ENCODE measurements at regions not wholly inside any gene's neighbourhood (a gene's known extent, or its start where the extent isn't known, plus 50 kb on each side); places are given as distances from the start of the nearest gene placed in this dataset.

DNA sequence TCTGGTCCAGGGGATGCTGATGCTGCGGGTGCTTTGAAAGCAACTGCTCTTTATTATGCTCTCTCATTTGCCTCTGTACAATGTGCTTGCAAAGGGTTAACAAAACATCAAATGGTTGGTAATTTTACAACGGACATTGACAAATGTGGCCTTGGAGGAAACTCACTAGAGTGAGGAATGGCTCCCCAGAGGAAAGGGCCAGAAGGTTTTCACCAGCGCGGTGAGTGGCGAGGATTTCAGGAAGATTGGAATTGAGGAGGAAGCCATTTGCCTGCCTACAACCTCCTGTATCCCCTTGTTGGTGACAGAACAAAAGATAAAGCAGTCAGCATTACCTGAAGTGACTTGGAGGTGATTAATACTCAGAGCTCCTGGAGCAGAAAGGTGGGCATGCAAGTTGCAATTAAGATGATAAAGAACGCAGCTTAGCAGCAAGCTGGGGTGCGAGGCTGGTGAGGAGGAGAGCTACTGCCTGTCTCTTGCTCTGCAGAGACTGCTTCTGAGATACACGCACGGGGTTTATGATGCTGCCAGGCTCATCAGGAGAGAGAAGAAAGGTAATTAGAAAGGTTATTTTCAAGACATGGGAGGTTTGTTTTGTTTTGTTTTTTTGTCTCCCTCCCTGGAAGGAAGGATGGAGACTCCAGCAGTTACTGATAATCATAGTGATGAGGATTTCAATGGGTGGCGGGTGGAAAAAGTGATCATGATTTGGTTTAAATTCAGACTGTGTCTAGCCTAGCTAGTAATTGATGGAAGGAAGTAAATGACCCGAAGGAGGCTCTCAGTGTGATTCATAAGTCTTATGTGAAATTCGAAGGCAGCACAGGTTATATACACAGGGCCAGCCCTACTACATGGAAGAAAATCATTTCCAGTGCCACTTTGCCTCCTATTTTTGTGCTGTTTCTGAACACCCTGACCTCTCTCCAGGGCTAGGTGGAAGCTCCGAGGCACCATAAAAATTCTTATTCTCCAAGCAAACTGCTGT, 141.6 kb upstream of the DTNBP1 start:
- no peak for DNase-seq (ENCODE audit: low spot score)

GRCh38 chr6:15802466-15802865, 139.6 kb upstream of the DTNBP1 start:
- DNase-seq (ENCODE audit: low spot score), result no peak

- no peak for DNase-seq (ENCODE audit: low spot score)
Measured at GRCh38 chr6:15801912-15802311, 139.1 kb upstream of the DTNBP1 start.

- DNase-seq (ENCODE audit: low spot score), result no peak
Measured at GRCh38 chr6:15800841-15801617, 138.2 kb upstream of the DTNBP1 start.

- DNase-seq (ENCODE audit: low spot score), result no peak
Measured at GRCh38 chr6:15798533-15799255, 135.9 kb upstream of the DTNBP1 start.

DNA sequence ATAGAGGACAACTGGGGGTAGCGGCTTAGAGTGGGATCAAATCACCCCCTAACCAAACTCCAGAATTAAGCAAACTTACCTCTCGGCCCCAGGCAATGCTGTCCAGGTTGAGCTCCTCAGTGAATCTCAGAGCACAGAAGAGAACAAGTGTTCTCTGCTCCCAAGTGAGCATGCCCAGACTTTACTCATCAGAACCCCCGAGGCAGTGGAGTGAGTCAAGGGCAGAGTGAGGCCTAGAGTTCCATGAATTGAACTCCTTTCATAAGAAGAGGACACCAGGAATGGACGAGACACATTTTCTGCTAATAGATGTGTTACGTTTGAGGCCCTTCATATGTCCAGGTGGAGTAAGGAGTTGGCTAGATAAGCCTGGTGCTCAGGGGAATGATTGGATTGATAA, 134.0 kb upstream of the DTNBP1 start:
- no peak for DNase-seq (ENCODE audit: low spot score)

GRCh38 chr6:15796130-15796771, 133.4 kb upstream of the DTNBP1 start:
- DNase-seq (ENCODE audit: low spot score), result no peak

GRCh38 chr6:15793826-15794225, 131.0 kb upstream of the DTNBP1 start:
- DNase-seq (ENCODE audit: low spot score), result no peak

GRCh38 chr6:15793288-15793687, 130.5 kb upstream of the DTNBP1 start:
- DNase-seq (ENCODE audit: low spot score), result peak; percentile 14

- DNase-seq (ENCODE audit: low spot score), result no peak
Measured at GRCh38 chr6:15792842-15793241, 130.0 kb upstream of the DTNBP1 start.

DNA sequence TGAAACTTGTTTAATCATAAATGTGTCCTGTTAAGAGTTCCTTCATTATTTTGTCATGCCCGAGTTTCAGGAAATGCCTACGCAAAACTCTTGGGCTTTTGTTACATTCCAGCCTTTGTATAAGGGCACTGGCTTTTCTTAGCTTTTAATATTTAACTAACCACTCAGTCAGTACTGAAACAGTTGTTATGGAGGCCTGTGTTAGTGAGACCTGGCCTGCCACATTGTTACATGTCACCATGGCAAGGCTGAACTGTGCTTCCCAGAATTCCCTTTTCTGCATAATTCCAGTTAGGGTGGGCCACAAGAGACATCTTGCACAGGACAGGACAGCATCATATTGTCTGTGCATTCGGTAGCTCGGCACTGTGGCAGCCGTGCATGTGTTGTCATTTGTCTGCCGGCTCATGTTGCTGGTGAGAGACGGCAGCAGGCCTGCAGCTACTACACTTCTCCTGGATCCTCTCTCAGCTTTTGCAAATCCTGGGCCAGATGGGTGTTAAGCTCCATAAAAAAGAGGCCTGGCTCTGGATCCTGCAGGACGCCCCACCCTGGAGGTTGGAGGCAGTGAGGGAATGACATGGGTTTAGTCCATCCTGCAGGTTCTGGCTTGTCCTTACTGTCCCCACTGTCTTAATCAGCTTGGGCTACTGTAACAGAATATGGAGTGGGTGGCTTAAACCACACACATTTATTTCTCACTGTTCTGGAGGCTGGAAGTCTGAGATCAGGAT, 128.8 kb upstream of the DTNBP1 start:
- peak; percentile 12 for DNase-seq (ENCODE audit: low spot score)

DNA sequence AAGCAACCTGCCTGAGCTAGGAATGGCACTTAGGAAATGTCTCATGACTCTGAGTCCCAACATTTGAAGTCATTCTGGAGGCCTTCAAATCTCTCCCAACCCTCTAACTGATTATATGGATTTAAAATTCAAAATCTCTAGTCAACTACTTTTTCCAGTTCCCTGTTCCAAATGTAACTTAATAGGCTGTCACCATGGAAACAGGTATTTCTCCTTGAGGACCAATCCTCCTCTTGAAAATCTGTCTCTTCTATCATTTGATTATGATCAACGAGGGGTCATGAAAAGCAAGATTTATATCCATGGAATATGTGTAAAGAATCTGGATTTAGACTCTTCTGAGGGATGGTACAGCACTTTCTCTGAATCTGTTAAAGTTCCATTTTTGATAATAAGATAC, 127.3 kb upstream of the DTNBP1 start:
- DNase-seq (ENCODE audit: low spot score), result no peak

GRCh38 chr6:15786846-15787245, 124.0 kb upstream of the DTNBP1 start:
- no peak for DNase-seq (ENCODE audit: low spot score)

GRCh38 chr6:15783484-15783883, 120.7 kb upstream of the DTNBP1 start:
- no peak for DNase-seq (ENCODE audit: low spot score)

- no peak for DNase-seq (ENCODE audit: low spot score)
Measured at GRCh38 chr6:15781890-15782289, 119.1 kb upstream of the DTNBP1 start.

DNA sequence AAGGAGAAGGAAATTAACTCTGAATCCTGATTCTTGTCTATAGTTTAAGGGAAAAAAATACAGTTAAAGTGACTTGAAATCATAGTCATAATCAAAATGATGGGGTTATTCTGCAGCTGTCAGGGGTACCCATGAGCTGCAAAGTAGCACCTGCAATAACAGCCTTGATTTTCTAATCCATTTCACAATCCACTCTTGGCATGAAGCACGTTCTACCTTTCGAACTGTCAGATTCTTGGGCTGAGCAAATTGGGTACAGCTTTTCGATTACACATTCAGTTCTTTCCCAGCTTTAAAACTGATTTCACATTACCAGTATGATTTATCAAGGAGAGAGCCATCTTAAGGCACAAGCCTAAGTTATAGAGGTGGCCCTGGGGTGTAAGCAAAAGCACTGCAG, 118.5 kb upstream of the DTNBP1 start:
- no peak for DNase-seq (ENCODE audit: low spot score)

DNA sequence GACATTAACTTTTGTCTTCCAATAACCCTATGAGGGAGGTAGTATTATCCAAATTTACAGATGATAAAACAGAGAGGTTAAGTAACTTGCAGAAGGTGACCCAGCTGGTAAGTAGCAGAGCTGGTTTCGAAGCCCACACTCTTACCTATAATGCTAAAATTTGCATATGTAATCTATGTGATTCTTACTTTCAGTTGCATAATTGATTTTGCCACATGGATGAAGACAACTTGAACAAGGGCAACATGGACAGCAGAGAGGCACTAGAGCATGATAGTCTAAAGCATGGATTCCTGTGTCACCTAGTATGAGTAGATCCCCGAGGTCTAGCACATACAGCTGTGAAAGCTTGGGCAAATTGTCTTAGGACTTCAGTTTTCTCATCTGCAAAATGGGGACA, 117.6 kb upstream of the DTNBP1 start:
- DNase-seq (ENCODE audit: low spot score), result no peak

DNA sequence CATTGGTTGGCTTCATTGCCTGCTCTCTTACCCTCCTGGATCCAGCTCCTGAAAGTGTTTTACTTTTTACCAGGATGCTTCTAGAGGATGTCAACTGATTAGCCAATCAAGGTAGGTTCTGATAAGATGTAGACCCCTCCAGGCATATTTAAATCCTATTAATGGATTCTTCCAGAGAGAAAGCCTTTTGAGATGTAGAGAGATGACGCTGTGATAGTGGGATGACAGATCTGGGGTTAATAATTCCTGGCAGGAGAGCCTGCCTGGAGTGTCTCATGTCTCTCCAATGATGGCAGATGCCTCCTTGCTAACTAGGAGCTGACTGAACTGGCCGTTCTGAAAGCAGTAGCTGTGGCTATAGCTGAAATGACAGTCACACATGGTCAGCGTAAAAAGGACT, 116.9 kb upstream of the DTNBP1 start:
- DNase-seq (ENCODE audit: low spot score), result no peak

GRCh38 chr6:15776458-15776980, 113.7 kb upstream of the DTNBP1 start:
- DNase-seq (ENCODE audit: low spot score), result no peak

DNA sequence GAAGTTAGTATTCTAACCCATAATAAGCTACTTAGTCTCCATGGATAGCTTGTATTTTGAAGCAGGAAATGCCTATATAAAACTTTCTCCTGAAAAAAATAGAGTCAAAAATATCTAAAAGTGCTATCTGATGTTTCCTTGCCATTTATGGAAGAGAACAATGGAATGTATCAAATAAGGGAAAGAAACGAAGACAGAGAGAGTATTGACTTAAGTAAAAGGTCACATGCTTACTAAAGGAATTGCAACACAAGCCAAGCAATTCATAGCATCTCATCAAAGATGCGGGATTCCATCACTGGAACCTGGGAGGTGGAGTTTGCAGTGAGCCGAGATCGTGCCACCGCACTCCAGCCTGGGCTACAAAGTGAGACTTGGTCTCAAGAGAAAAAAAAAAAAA, 112.9 kb upstream of the DTNBP1 start:
- no peak for DNase-seq (ENCODE audit: low spot score)
